SW 1271 (cell line): ENCODE measurements at regions not wholly inside any gene's neighbourhood (a gene's known extent, or its start where the extent isn't known, plus 50 kb on each side); places are given as distances from the start of the nearest gene placed in this dataset.

Experiments used
- DNase-seq, 2 experiments: peaks; one replicate each; lab custom pipeline; 2025; lab: John Stamatoyannopoulos, UW

GRCh38 chr1:18535391-18536210 is 54.9 kb downstream of the KLHDC7A start:
- no peak for DNase-seq

- no peak for DNase-seq
These were observed 55.6 kb downstream of the KLHDC7A start for GRCh38 chr1:18536356-18536755.

GRCh38 chr1:18536915-18537314 is 56.2 kb downstream of the KLHDC7A start:
- DNase-seq = no peak

GRCh38 chr1:18537386-18538306 is 56.9 kb downstream of the KLHDC7A start:
- no peak for DNase-seq

- DNase-seq = no peak
These were observed 58.4 kb downstream of the KLHDC7A start for GRCh38 chr1:18539171-18539570.

GRCh38 chr1:18540136-18540765 is 59.5 kb downstream of the KLHDC7A start:
- no peak for DNase-seq

- no peak for DNase-seq
These were observed 60.5 kb downstream of the KLHDC7A start for GRCh38 chr1:18541046-18541795.

GRCh38 chr1:18542351-18542750 is 61.6 kb downstream of the KLHDC7A start:
- DNase-seq = no peak

- DNase-seq = no peak
These were observed 65.3 kb downstream of the KLHDC7A start for GRCh38 chr1:18546026-18546425.

- DNase-seq = no peak
These were observed 66.7 kb downstream of the KLHDC7A start for GRCh38 chr1:18547460-18547859.

GRCh38 chr1:18548643-18549042 is 67.9 kb downstream of the KLHDC7A start:
- no peak for DNase-seq

- no peak for DNase-seq
These were observed 68.4 kb downstream of the KLHDC7A start for GRCh38 chr1:18549106-18549505.

GRCh38 chr1:18549906-18550305 is 69.2 kb downstream of the KLHDC7A start:
- DNase-seq = no peak

GRCh38 chr1:18552631-18553030 is 71.9 kb downstream of the KLHDC7A start:
- DNase-seq = no peak

- no peak for DNase-seq
These were observed 72.7 kb downstream of the KLHDC7A start for GRCh38 chr1:18553388-18553787.

GRCh38 chr1:18554099-18554498 is 73.4 kb downstream of the KLHDC7A start:
- DNase-seq = no peak

- no peak for DNase-seq
These were observed 73.9 kb downstream of the KLHDC7A start for GRCh38 chr1:18554597-18554996.

- no peak for DNase-seq
These were observed 74.3 kb downstream of the KLHDC7A start for GRCh38 chr1:18555036-18555435.

- DNase-seq = peak in 1 of 2 experiments; percentile 5
These were observed 74.3 kb upstream of the PAX7 start for GRCh38 chr1:18556364-18556763.

GRCh38 chr1:18557621-18558465 is 72.8 kb upstream of the PAX7 start:
- no peak for DNase-seq

GRCh38 chr1:18560692-18561091 is 70.0 kb upstream of the PAX7 start:
- DNase-seq = no peak
